Astrocyte (in vitro differentiated cells and primary cell): ENCODE measurements at regions not wholly inside any gene's neighbourhood (a gene's known extent, or its start where the extent isn't known, plus 50 kb on each side); places are given as distances from the start of the nearest gene placed in this dataset.

ENCODE experiments used
- DNase-seq: peaks from one replicate; pipeline ENCODE4 v3.0.0-alpha.2; 2010; ENCODE audit warnings: low read depth
- FAIRE-seq: peaks from 2 replicates; lab custom pipeline; 2011; peaks lifted over from hg19 to GRCh38; lab: Jason Lieb, UNC
- H2AFZ ChIP-seq: 2 replicates; pipeline ENCODE4 v1.6.0; 2012; ENCODE audit warnings: low read depth, low read length, inconsistent platforms
- H3K27ac ChIP-seq: 2 replicates; pipeline ENCODE4 v1.5.1; 2011; ENCODE audit warnings: low read depth, low read length, inconsistent platforms
- H3K27me3 ChIP-seq: 2 replicates; pipeline ENCODE4 v1.6.0; 2011; ENCODE audit warnings: low read length, inconsistent platforms; ENCODE audit not compliant: insufficient read depth
- H3K36me3 ChIP-seq: 2 replicates; pipeline ENCODE4 v1.5.1; 2011; ENCODE audit warnings: low read length, inconsistent platforms; ENCODE audit not compliant: insufficient read depth
- H3K4me1 ChIP-seq: 2 replicates; pipeline ENCODE4 v1.5.1; 2011; ENCODE audit warnings: low read length, inconsistent platforms; ENCODE audit not compliant: insufficient read depth
- H3K4me2 ChIP-seq: 2 replicates; pipeline ENCODE4 v1.6.0; 2012; ENCODE audit warnings: low read length, inconsistent platforms
- H3K4me3 ChIP-seq: 2 replicates; pipeline ENCODE4 v1.5.1; 2011; ENCODE audit warnings: low read depth, mild to moderate bottlenecking, low read length, inconsistent platforms; ENCODE audit not compliant: insufficient read depth
- H3K79me2 ChIP-seq: 2 replicates; pipeline ENCODE4 v1.6.0; 2012; ENCODE audit warnings: mild to moderate bottlenecking, low read length, inconsistent platforms; ENCODE audit not compliant: insufficient read depth
- H3K9ac ChIP-seq: 2 replicates; pipeline ENCODE4 v1.6.0; 2012; ENCODE audit warnings: mild to moderate bottlenecking, low read length, inconsistent platforms
- H3K9me3 ChIP-seq: 2 replicates; pipeline ENCODE4 v1.5.1; 2012; ENCODE audit warnings: low read depth, mild to moderate bottlenecking, low read length, inconsistent platforms; ENCODE audit not compliant: insufficient read depth
- H4K20me1 ChIP-seq: 2 replicates; pipeline ENCODE4 v1.6.0; 2012; ENCODE audit warnings: low read length, inconsistent platforms; ENCODE audit not compliant: insufficient read depth
- H3K27ac Mint-ChIP-seq: one replicate; pipeline ENCODE4 v1.8.0; 2021; ENCODE audit warnings: mild to moderate bottlenecking, mixed read lengths; ENCODE audit not compliant: unreplicated experiment
- H3K27me3 Mint-ChIP-seq: one replicate; pipeline ENCODE4 v1.8.0; 2021; ENCODE audit warnings: low read depth, mixed read lengths; ENCODE audit not compliant: unreplicated experiment
- H3K36me3 Mint-ChIP-seq: one replicate; pipeline ENCODE4 v1.8.0; 2021; ENCODE audit warnings: low read depth, mixed read lengths; ENCODE audit not compliant: unreplicated experiment
- H3K4me1 Mint-ChIP-seq: one replicate; pipeline ENCODE4 v1.8.0; 2021; ENCODE audit warnings: low read depth, mixed read lengths; ENCODE audit not compliant: unreplicated experiment
- H3K4me3 Mint-ChIP-seq: one replicate; pipeline ENCODE4 v1.8.0; 2021; ENCODE audit warnings: mild to moderate bottlenecking, moderate library complexity, mixed read lengths; ENCODE audit not compliant: unreplicated experiment
- H3K9me3 Mint-ChIP-seq: one replicate; pipeline ENCODE4 v1.8.0; 2021; ENCODE audit warnings: mild to moderate bottlenecking, mixed read lengths; ENCODE audit not compliant: unreplicated experiment
- EZH2 ChIP-seq: IDR thresholded peaks from 2 replicates; pipeline ENCODE4 v1.6.1; 2012; ENCODE audit warnings: mild to moderate bottlenecking, low read length, inconsistent platforms; ENCODE audit not compliant: insufficient read depth
- TF ChIP-seq, protein P1 (sequence below): IDR thresholded peaks from 2 replicates; pipeline ENCODE4 v1.5.1; 2011; ENCODE audit warnings: low read depth, mild to moderate bottlenecking, inconsistent platforms, low read length, moderate library complexity; ENCODE audit not compliant: insufficient read depth

DNA sequence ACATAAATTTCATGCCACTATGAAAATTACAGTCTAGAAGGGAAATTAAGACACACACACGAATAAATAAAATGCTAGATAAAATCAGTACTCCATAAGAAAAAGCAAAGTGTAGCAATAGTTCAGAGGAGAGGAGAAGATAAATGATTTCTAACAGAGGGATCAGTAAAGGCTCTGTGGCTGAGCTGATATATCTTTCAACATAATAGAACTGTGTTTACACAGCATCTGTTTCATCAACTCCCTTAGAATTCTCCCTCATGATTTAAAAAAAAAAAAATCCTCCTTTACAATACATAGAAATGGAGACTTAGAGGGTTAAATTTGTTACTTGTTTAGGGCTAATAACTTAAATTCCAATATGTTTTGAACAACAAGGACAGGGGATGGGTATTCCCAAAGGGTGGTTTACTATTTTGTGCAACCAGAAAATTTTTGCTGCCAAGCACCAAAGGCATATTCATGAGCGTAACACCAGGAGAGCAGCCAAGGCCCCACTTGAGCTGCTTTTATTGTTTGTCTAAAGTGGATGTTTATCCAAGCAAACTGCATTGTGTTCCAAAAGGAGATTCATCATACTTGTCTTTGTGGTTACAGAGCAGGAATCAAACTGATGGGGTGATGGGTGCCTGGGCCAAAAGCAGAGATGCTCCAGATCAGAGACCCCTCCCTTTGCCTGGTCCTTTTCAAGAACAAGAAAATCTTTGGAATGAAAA lies 162.7 kb downstream of the BMP4 start:
- Histone ChIP-seq H3K27ac (no peak overlapping the region), H3K4me1 (no peaks in the 10 kb centered on the region), H3K27me3 (no peaks in the 10 kb centered on the region), H3K9me3 (no peaks in the 10 kb centered on the region), H2AFZ (no peak overlapping the region), H3K79me2 (no peaks in the 10 kb centered on the region), H3K9ac (no peak overlapping the region), H3K4me2 (no peak overlapping the region), H3K4me3 (no peak overlapping the region), H4K20me1 (no peaks in the 10 kb centered on the region), H3K36me3 (no peaks in the 10 kb centered on the region)
- no peak for FAIRE-seq
- peak; percentile 39 for DNase-seq
- Mint-ChIP-seq H3K4me1 (peaks cover 4% of the 10 kb centered on the region), H3K9me3 (no peaks in the 10 kb centered on the region), H3K4me3 (no peak overlapping the region), H3K27me3 (no peaks in the 10 kb centered on the region), H3K36me3 (no peaks in the 10 kb centered on the region), H3K27ac (no peak overlapping the region)
- no peak for TF ChIP-seq EZH2
- TF ChIP-seq, protein P1, sequence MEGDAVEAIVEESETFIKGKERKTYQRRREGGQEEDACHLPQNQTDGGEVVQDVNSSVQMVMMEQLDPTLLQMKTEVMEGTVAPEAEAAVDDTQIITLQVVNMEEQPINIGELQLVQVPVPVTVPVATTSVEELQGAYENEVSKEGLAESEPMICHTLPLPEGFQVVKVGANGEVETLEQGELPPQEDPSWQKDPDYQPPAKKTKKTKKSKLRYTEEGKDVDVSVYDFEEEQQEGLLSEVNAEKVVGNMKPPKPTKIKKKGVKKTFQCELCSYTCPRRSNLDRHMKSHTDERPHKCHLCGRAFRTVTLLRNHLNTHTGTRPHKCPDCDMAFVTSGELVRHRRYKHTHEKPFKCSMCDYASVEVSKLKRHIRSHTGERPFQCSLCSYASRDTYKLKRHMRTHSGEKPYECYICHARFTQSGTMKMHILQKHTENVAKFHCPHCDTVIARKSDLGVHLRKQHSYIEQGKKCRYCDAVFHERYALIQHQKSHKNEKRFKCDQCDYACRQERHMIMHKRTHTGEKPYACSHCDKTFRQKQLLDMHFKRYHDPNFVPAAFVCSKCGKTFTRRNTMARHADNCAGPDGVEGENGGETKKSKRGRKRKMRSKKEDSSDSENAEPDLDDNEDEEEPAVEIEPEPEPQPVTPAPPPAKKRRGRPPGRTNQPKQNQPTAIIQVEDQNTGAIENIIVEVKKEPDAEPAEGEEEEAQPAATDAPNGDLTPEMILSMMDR, result no peak

DNA sequence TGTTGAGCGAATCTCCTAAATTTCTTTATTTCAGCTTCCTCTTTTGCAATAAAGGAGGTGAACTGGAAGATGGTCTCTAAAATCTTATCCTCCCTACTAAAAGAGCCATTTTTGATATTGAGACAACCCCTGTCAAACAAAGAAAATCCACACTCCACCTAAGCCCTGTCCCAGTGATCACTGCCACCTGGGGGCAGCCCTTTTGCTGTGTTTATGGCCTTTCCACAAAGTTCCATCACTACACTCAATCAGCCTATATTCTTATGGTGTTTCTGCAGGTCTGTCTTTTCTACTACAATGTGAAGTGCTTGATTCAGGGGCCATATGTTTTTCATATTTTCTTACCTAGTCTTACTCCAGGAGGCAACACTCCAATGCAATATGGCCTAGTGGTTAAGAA lies 163.7 kb downstream of the BMP4 start:
- Histone ChIP-seq H4K20me1 (no peaks in the 10 kb centered on the region), H3K36me3 (no peaks in the 10 kb centered on the region), H3K27me3 (no peaks in the 10 kb centered on the region), H3K4me3 (no peak overlapping the region), H3K27ac (no peak overlapping the region), H3K4me1 (no peaks in the 10 kb centered on the region), H2AFZ (no peak overlapping the region), H3K79me2 (no peaks in the 10 kb centered on the region), H3K9me3 (no peaks in the 10 kb centered on the region), H3K9ac (no peak overlapping the region), H3K4me2 (no peak overlapping the region)
- H3K27ac Mint-ChIP-seq, result no peak overlapping the region
- H3K27me3 Mint-ChIP-seq, result no peaks in the 10 kb centered on the region
- no peaks in the 10 kb centered on the region for H3K9me3 Mint-ChIP-seq
- H3K36me3 Mint-ChIP-seq, result no peaks in the 10 kb centered on the region
- FAIRE-seq, result no peak
- TF ChIP-seq EZH2, result no peak
- TF ChIP-seq, protein P1, result no peak
- H3K4me3 Mint-ChIP-seq, result no peak overlapping the region
- DNase-seq, result no peak
- H3K4me1 Mint-ChIP-seq, result peaks cover 4% of the 10 kb centered on the region

DNA sequence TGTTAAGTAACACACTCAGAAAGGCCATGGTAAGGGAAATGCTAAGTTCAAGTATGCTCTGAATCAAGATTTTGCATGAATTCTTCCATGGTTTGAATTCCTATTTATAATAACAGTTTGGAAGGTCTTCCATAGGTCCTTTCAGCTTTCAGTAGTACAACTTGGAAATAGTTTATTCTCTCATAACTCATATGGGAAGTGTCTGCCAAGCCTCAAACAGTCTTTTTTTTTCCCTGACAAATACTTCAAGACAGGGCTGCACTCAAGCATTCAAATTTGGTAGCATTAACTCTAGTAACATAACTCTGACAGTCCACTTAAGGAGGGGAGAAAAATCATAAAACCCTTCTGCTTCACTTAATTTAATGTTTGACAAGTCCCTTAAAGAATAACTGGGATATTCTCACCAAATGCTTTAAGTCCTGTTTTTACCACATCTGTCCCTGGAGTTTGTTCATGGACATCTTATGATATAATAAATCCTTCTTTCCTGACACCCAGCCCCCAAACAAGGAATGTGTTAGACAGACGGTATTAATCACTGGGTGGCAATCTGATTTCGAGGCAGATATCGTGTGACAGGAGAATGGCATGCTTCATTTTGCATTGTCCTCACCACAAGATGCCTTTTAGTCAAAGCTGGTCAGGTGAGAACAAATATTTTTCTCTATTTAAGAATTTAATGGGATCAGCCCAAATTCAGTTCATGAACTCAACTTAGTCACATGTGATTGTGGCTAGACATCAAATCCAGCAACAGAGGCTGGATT lies 165.7 kb downstream of the BMP4 start:
- H3K9me3 ChIP-seq, result no peaks in the 10 kb centered on the region
- Mint-ChIP-seq H3K4me1 (peaks cover 5% of the 10 kb centered on the region), H3K27me3 (no peaks in the 10 kb centered on the region), H3K9me3 (no peaks in the 10 kb centered on the region), H3K4me3 (no peak overlapping the region), H3K36me3 (no peaks in the 10 kb centered on the region), H3K27ac (no peak overlapping the region)
- H3K4me2 ChIP-seq, result no peak overlapping the region
- H3K27ac ChIP-seq, result no peak overlapping the region
- no peak overlapping the region for H3K9ac ChIP-seq
- no peak overlapping the region for H3K4me3 ChIP-seq
- DNase-seq (no peak), FAIRE-seq (no peak)
- no peak overlapping the region for H2AFZ ChIP-seq
- TF ChIP-seq, protein P1, result no peak
- TF ChIP-seq EZH2, result no peak
- H3K79me2 ChIP-seq, result no peaks in the 10 kb centered on the region
- no peaks in the 10 kb centered on the region for H3K27me3 ChIP-seq
- H4K20me1 ChIP-seq, result no peaks in the 10 kb centered on the region
- no peaks in the 10 kb centered on the region for H3K4me1 ChIP-seq
- no peaks in the 10 kb centered on the region for H3K36me3 ChIP-seq
